Activated CD4-positive, alpha-beta T cell treated with anti-CD3 and anti-CD28 coated beads for 36 hours (primary cell): ENCODE measurements at regions not wholly inside any gene's neighbourhood (a gene's known extent, or its start where the extent isn't known, plus 50 kb on each side); places are given as distances from the start of the nearest gene placed in this dataset.

Experiments
- ATAC-seq: fragments of 200-7000 bp; cut with Tn5 transposase; one replicate; pipeline ENCODE4 v1.10.0; 2021; ENCODE audit warnings: mild to moderate bottlenecking, moderate library complexity
- CTCF ChIA-PET: fragments of 350-600 bp; sonication (Branson Sonifier 250); formaldehyde crosslinking; loops from one replicate; lab custom pipeline; 2021; ENCODE audit warnings: antibody characterized with exemption; lab: Charles Lee
- POLR2A ChIA-PET: fragments of 350-600 bp; sonication (Branson Sonifier 250); formaldehyde crosslinking; loops from one replicate; lab custom pipeline; 2021; ENCODE audit warnings: antibody characterized with exemption, inconsistent platforms; lab: Charles Lee
- DNase-seq: peaks from one replicate; pipeline ENCODE4 v3.0.0-alpha.2; 2020
- H3K27ac Mint-ChIP-seq: one replicate; pipeline ENCODE4 v1.8.0; 2021; ENCODE audit warnings: mixed read lengths
- H3K27me3 Mint-ChIP-seq: one replicate; pipeline ENCODE4 v1.8.0; 2021; ENCODE audit warnings: mixed read lengths
- H3K36me3 Mint-ChIP-seq: one replicate; pipeline ENCODE4 v1.8.0; 2021; ENCODE audit warnings: low read depth, mixed read lengths
- H3K4me1 Mint-ChIP-seq: one replicate; pipeline ENCODE4 v1.8.0; 2021; ENCODE audit warnings: mixed read lengths
- H3K4me3 Mint-ChIP-seq: one replicate; pipeline ENCODE4 v1.8.0; 2021; ENCODE audit warnings: mild to moderate bottlenecking, moderate library complexity, mixed read lengths
- H3K9me3 Mint-ChIP-seq: one replicate; pipeline ENCODE4 v1.8.0; 2021; ENCODE audit warnings: low read depth, mixed read lengths
- intact Hi-C, 2 experiments: fragments of 100-400 bp; cut with DNase I in 1 of 2; cut with micrococcal nuclease in 1 of 2; formaldehyde crosslinking; loops; one replicate each; pipeline versions ENCODE4 v1.14.2 to v1.15.1; 2022 to 2024; cut with DNase I, micrococcal nuclease

DNA sequence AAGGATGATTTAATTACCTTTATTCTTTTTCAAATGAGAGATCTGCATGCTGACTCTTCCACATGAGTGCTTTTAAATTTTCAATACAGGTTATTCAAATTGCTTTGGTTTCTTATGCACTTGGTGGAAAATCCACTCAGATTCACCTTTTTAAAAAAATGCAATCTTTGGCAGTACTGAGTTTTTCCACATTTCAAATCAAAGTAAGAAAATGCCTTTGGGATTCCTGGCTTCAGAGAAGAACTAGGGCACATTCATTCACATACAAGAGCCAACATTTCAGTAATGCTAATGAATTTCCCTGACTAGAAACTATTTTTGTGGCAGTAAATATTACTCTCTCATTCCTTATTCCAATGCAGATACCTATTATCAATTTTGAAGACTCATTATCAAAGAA is 342.2 kb downstream of the ETNK1 start:
- ChIA-PET CTCF (no interaction called here), POLR2A (no interaction called here)
- DNase-seq (no peak), ATAC-seq (no peak)
- Mint-ChIP-seq H3K9me3 (no peaks in the 10 kb centered on the region), H3K4me1 (no peaks in the 10 kb centered on the region), H3K27me3 (no peaks in the 10 kb centered on the region), H3K27ac (no peak overlapping the region), H3K36me3 (no peaks in the 10 kb centered on the region), H3K4me3 (no peak overlapping the region)
- intact Hi-C loops, result no loop called here

DNA sequence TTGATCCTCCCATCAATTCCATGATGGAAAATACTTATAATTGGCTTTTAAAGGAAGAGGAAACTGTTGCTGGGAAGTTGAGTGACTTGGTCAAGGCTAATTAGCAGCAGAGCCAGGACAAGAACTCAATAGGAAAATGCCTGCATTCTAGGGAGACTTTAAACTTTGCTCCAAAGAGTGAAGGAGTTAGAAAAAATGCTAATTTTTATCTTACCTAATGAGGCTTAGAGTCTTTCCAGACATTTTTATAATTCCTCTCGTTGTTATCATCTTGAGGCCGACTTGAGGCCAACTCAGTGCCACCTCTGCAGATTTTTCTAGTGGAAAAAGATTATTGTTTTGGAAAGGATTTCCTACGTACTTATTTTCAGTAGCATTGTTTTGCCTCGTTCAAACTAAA is 344.6 kb downstream of the ETNK1 start:
- Mint-ChIP-seq H3K4me3 (no peak overlapping the region), H3K27me3 (no peaks in the 10 kb centered on the region), H3K4me1 (no peaks in the 10 kb centered on the region), H3K9me3 (no peaks in the 10 kb centered on the region), H3K27ac (no peak overlapping the region), H3K36me3 (no peaks in the 10 kb centered on the region)
- ChIA-PET CTCF (no interaction called here), POLR2A (no interaction called here)
- ATAC-seq, result no peak
- DNase-seq, result no peak
- intact Hi-C loops, result no loop called here

GRCh38 chr12:22971247-22971646 is 346.3 kb downstream of the ETNK1 start:
- Mint-ChIP-seq H3K4me1 (no peaks in the 10 kb centered on the region), H3K4me3 (no peak overlapping the region), H3K27ac (no peak overlapping the region), H3K27me3 (no peaks in the 10 kb centered on the region), H3K36me3 (no peaks in the 10 kb centered on the region), H3K9me3 (no peaks in the 10 kb centered on the region)
- intact Hi-C loops, result no loop called here
- no peak for DNase-seq
- CTCF ChIA-PET, result interaction anchor here (0.6 kb wide), 1 partner anchor 106 kb away, joined by 3 read pairs; no protein-coding TSS in a partner anchor
- POLR2A ChIA-PET, result no interaction called here
- no peak for ATAC-seq

DNA sequence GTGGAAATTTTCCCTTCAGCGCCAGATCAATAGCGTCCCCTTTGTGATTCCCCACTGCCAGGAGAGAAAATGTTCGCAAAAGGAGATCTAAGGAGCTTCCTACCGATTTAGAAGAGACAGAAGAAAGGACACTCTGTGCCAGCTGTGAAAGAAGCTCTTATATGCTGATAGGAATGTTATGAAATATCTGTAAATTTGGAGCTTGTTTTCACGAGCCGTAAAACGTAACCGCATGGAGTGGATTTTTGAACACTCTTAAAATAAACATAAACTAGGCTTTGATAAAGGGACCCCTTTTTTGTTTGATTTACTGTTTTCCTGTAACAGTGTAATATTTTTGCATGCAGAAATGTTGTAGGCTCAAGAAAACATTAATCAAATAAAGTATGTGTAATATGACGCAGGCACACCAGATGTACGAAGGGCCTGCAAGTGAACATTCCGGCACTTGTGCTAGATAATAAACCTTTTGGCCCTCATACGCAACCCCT is 346.8 kb downstream of the ETNK1 start:
- Mint-ChIP-seq H3K4me1 (no peaks in the 10 kb centered on the region), H3K36me3 (no peaks in the 10 kb centered on the region), H3K27ac (no peak overlapping the region), H3K4me3 (no peak overlapping the region), H3K27me3 (no peaks in the 10 kb centered on the region), H3K9me3 (no peaks in the 10 kb centered on the region)
- POLR2A ChIA-PET, result no interaction called here
- no peak for ATAC-seq
- no peak for DNase-seq
- CTCF ChIA-PET, result no interaction called here
- intact Hi-C loops, result no loop called here

- Mint-ChIP-seq H3K9me3 (no peaks in the 10 kb centered on the region), H3K36me3 (no peaks in the 10 kb centered on the region), H3K4me3 (no peak overlapping the region), H3K27ac (no peak overlapping the region), H3K27me3 (no peaks in the 10 kb centered on the region), H3K4me1 (no peaks in the 10 kb centered on the region)
- intact Hi-C loops, result no loop called here
- DNase-seq (no peak), ATAC-seq (no peak)
- POLR2A ChIA-PET, result no interaction called here
- CTCF ChIA-PET, result no interaction called here
Measured at GRCh38 chr12:22974865-22975264, 349.9 kb downstream of the ETNK1 start.

DNA sequence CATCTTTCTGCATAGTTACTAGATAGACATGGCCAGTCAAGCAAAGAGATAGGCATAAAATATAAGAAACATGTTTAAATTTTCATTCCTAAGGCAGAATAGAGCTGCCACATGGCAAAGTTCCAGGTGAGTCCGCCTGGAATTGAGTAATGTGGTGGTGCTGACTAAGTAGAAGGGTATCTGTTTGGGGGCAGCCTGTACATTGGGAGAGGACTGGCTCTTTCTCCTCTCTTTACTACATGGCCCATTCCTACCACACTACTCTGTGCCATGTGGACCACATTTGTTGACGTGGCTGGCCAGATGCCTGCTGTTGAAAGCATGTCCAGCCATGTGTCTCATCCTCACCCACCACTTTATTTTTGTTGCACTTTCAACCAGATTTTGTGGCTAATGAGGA is 354.0 kb downstream of the ETNK1 start:
- ChIA-PET POLR2A (no interaction called here), CTCF (no interaction called here)
- DNase-seq (no peak), ATAC-seq (no peak)
- intact Hi-C loops, result no loop called here
- H3K9me3 Mint-ChIP-seq, result no peaks in the 10 kb centered on the region
- H3K36me3 Mint-ChIP-seq, result no peaks in the 10 kb centered on the region
- no peak overlapping the region for H3K4me3 Mint-ChIP-seq
- no peaks in the 10 kb centered on the region for H3K4me1 Mint-ChIP-seq
- no peaks in the 10 kb centered on the region for H3K27me3 Mint-ChIP-seq
- no peak overlapping the region for H3K27ac Mint-ChIP-seq

GRCh38 chr12:22979854-22980469 is 355.0 kb downstream of the ETNK1 start:
- intact Hi-C loops, result no loop called here
- ChIA-PET CTCF (no interaction called here), POLR2A (no interaction called here)
- H3K4me1 Mint-ChIP-seq, result no peaks in the 10 kb centered on the region
- no peaks in the 10 kb centered on the region for H3K27me3 Mint-ChIP-seq
- H3K27ac Mint-ChIP-seq, result no peak overlapping the region
- ATAC-seq (no peak), DNase-seq (no peak)
- H3K9me3 Mint-ChIP-seq, result no peaks in the 10 kb centered on the region
- no peak overlapping the region for H3K4me3 Mint-ChIP-seq
- no peaks in the 10 kb centered on the region for H3K36me3 Mint-ChIP-seq

DNA sequence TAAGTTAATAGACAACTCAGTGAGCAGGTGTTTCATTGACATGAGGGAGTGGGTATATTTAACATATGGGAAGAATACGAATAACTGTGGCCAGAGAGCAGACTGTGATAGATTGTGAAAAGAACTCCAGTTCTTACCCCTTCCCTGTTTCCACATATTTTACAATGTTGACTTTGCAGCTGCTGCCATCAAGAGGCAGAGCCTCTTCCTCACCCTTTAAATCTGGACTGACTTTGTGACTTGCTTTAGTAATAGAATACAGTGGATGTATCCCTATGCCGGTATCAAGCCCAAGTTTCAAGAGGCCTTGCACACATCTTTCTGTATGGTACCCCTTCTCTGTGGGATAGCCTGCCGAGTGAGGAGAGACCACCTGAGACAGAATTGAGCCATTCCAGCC is 356.7 kb downstream of the ETNK1 start:
- ChIA-PET CTCF (no interaction called here), POLR2A (interaction anchor here (0.7 kb wide), 1 partner anchor 854 kb away, joined by 5 read pairs; no protein-coding TSS in a partner anchor)
- DNase-seq (no peak), ATAC-seq (no peak)
- Mint-ChIP-seq H3K27ac (no peak overlapping the region), H3K4me3 (no peak overlapping the region), H3K9me3 (no peaks in the 10 kb centered on the region), H3K4me1 (no peaks in the 10 kb centered on the region), H3K27me3 (no peaks in the 10 kb centered on the region), H3K36me3 (no peaks in the 10 kb centered on the region)
- intact Hi-C loops, result no loop called here

GRCh38 chr12:22982635-22983034 is 357.7 kb downstream of the ETNK1 start:
- intact Hi-C loops, result no loop called here
- H3K9me3 Mint-ChIP-seq, result no peaks in the 10 kb centered on the region
- ATAC-seq (no peak), DNase-seq (no peak)
- POLR2A ChIA-PET, result no interaction called here
- CTCF ChIA-PET, result no interaction called here
- no peaks in the 10 kb centered on the region for H3K4me1 Mint-ChIP-seq
- H3K27me3 Mint-ChIP-seq, result no peaks in the 10 kb centered on the region
- H3K36me3 Mint-ChIP-seq, result no peaks in the 10 kb centered on the region
- no peak overlapping the region for H3K27ac Mint-ChIP-seq
- H3K4me3 Mint-ChIP-seq, result no peak overlapping the region

DNA sequence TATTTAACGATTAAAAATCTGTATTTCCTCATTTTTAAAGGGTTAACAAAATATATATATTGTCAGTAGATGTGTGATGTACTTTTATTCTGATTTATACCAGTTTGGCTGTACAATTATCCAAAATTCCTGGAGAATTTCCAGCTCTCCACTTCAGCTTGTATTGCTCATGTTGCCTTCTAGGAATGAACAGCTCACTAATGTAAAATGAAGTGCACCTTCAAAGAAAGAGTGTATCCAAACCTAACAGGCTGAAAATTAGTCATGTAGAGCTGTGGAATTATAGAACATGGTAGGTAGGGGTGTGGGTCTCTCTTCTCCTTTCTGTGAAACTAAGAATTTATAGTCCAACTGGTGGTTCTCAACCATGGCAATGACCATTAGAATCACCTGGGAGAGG is 362.0 kb downstream of the ETNK1 start:
- ChIA-PET CTCF (interaction anchor here (0.6 kb wide), 1 partner anchor 32 kb away, joined by 4 read pairs; no protein-coding TSS in a partner anchor), POLR2A (no interaction called here)
- Mint-ChIP-seq H3K4me3 (no peak overlapping the region), H3K27me3 (no peaks in the 10 kb centered on the region), H3K27ac (no peak overlapping the region), H3K4me1 (no peaks in the 10 kb centered on the region), H3K9me3 (no peaks in the 10 kb centered on the region), H3K36me3 (no peaks in the 10 kb centered on the region)
- DNase-seq, result no peak
- ATAC-seq, result no peak
- intact Hi-C loops, result no loop called here

- H3K27me3 Mint-ChIP-seq, result no peaks in the 10 kb centered on the region
- no peaks in the 10 kb centered on the region for H3K4me1 Mint-ChIP-seq
- no peaks in the 10 kb centered on the region for H3K36me3 Mint-ChIP-seq
- CTCF ChIA-PET, result interaction anchor here (0.7 kb wide), 1 partner anchor 98 kb away, joined by 4 read pairs; no protein-coding TSS in a partner anchor
- no peak overlapping the region for H3K4me3 Mint-ChIP-seq
- ATAC-seq, result no peak
- intact Hi-C loops, result no loop called here
- DNase-seq, result no peak
- H3K9me3 Mint-ChIP-seq, result no peaks in the 10 kb centered on the region
- POLR2A ChIA-PET, result no interaction called here
- no peak overlapping the region for H3K27ac Mint-ChIP-seq
Measured at GRCh38 chr12:22990501-22990900, 365.5 kb downstream of the ETNK1 start.

DNA sequence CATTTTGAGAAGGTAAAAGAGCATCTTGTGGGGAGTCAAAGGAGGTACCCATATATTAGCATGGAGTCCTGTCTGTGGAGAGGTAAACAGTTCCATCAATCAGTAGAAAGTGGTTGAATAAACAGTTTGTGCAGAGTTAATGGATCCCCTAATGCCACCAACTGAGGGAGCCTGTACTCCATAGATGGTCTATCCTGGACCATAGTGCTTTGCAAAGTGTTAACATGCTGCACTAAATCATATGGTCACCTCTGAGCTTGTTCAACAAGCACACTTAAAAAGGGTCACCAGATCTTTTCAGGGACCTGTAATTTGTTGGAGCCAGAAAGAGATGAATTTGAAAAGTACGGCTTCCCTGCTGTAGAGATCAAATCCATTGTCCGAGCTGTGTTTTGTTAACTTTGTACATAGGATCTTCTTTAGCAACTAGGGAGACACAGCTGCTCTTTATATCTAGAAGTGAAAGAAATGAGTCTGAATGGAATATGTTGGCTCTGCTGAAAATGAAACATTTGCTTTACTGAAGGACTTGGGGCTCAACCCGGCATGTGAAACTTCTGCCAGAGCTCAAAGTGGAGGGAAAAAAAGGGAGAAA is 366.4 kb downstream of the ETNK1 start:
- DNase-seq (no peak), ATAC-seq (no peak)
- ChIA-PET POLR2A (no interaction called here), CTCF (interaction anchor here (0.7 kb wide), 1 partner anchor 99 kb away, joined by 4 read pairs; no protein-coding TSS in a partner anchor)
- intact Hi-C loops, result no loop called here
- no peaks in the 10 kb centered on the region for H3K4me1 Mint-ChIP-seq
- H3K9me3 Mint-ChIP-seq, result no peaks in the 10 kb centered on the region
- H3K36me3 Mint-ChIP-seq, result no peaks in the 10 kb centered on the region
- H3K27me3 Mint-ChIP-seq, result no peaks in the 10 kb centered on the region
- H3K27ac Mint-ChIP-seq, result no peak overlapping the region
- H3K4me3 Mint-ChIP-seq, result no peak overlapping the region
